ENCODE measurements at regions not wholly inside any gene's neighbourhood (a gene's known extent, or its start where the extent isn't known, plus 50 kb on each side); places are given as distances from the start of the nearest gene placed in this dataset.
"Not testable (repeated sequence)": the region's sequence is repeated elsewhere in the genome, so short reads cannot be mapped to it uniquely, and the experiment has no call there.

DNA sequence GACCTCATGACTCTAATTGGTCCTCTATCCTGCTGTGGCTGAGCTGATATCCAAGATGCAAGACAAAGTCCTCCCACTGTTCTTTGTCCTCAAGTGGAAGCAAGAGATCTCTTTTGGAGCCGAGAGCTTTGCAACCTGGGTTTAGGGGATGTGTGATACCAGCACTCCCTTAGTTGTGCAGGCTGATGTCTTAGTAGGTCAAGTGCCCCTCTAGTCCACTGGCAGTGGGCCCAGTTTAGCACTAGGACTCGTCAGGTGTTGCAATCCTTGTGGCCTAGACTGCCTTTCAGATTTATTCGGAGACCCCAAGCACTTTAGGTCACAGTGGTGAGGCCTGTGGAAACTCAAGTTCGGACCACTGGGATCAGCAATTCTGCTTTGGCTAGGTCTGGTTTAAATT lies 64.0 kb downstream of the GPRASP3 start:
- DNase-seq (ENCODE audit: extremely low read depth, insufficient read length): no peak
- H3K36me3 ChIP-seq (ENCODE audit: control insufficient read depth, insufficient read depth, low read length): no peaks in the 10 kb centered on the region
- TF ChIP-seq, protein P1, sequence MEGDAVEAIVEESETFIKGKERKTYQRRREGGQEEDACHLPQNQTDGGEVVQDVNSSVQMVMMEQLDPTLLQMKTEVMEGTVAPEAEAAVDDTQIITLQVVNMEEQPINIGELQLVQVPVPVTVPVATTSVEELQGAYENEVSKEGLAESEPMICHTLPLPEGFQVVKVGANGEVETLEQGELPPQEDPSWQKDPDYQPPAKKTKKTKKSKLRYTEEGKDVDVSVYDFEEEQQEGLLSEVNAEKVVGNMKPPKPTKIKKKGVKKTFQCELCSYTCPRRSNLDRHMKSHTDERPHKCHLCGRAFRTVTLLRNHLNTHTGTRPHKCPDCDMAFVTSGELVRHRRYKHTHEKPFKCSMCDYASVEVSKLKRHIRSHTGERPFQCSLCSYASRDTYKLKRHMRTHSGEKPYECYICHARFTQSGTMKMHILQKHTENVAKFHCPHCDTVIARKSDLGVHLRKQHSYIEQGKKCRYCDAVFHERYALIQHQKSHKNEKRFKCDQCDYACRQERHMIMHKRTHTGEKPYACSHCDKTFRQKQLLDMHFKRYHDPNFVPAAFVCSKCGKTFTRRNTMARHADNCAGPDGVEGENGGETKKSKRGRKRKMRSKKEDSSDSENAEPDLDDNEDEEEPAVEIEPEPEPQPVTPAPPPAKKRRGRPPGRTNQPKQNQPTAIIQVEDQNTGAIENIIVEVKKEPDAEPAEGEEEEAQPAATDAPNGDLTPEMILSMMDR (IDR thresholded peaks at IDR 0.05; ENCODE audit: insufficient read depth, low read length, poor library complexity, severe bottlenecking): no peak

GRCh38 chrX:102787283-102787682 lies 66.7 kb downstream of the GPRASP3 start:
- Histone ChIP-seq H3K4me3 (replicated peaks; ENCODE audit: low read depth, low read length) (no peak overlapping the region), H3K36me3 (ENCODE audit: control insufficient read depth, insufficient read depth, low read length) (no peaks in the 10 kb centered on the region), H3K27me3 (replicated peaks; ENCODE audit: control insufficient read depth, insufficient read depth, low read length) (no peaks in the 10 kb centered on the region)
- no peak for DNase-seq (ENCODE audit: extremely low read depth, insufficient read length)
- TF ChIP-seq, protein P1 (IDR thresholded peaks at IDR 0.05; ENCODE audit: insufficient read depth, low read length, poor library complexity, severe bottlenecking): no peak

More for the DNA sequence above, 64.0 kb downstream of the GPRASP3 start:
- Histone ChIP-seq H3K4me3 (replicated peaks; ENCODE audit: low read depth, low read length) (no peak overlapping the region), H3K27me3 (replicated peaks; ENCODE audit: control insufficient read depth, insufficient read depth, low read length) (no peaks in the 10 kb centered on the region)

DNA sequence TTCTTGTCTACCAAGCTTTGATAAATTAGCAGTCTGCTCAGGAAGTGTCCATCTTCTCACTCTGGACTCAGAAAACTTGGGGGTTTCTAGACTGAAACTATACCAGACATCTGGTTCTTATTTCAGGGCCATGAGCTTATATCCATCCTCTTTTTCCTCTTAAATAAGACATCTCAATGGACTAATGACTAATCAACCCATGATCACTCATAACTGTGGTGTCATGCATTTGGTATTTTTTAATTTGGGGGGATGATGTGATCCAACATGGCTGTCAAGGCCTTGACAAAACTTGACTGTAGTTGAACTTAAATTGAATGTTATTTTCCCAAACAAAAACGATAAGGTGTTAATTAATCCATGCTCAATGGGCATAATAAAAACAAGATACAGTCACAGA lies 87.8 kb downstream of the GPRASP3 start:
- DNase-seq (ENCODE audit: extremely low read depth, insufficient read length): no peak
- Histone ChIP-seq H3K36me3 (ENCODE audit: control insufficient read depth, insufficient read depth, low read length) (no peaks in the 10 kb centered on the region), H3K27me3 (replicated peaks; ENCODE audit: control insufficient read depth, insufficient read depth, low read length) (no peaks in the 10 kb centered on the region), H3K4me3 (replicated peaks; ENCODE audit: low read depth, low read length) (no peak overlapping the region)
- TF ChIP-seq, protein P1 (IDR thresholded peaks at IDR 0.05; ENCODE audit: insufficient read depth, low read length, poor library complexity, severe bottlenecking): no peak

DNA sequence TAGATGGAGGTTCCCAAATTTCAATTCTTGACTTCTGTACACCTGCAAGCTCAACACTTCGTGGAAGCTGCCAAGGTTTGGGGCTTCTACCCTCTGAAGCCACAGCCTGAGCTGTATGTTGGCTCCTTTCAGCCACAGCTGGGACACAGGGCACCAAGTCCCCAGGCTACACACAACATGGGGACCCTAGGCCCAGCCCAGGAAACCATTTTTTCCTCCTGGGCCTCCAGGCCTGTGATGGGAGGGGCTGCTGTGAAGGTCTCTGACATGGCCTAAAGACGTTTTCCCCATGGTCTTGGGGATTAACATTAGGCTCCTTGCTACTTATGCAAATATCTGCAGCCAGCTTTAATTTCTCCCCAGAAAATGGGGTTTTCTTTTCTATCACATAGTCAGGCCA lies 97.7 kb downstream of the GPRASP3 start:
- not testable (repeated sequence) for DNase-seq (ENCODE audit: extremely low read depth, insufficient read length); H3K4me3 ChIP-seq (replicated peaks; ENCODE audit: low read depth, low read length); H3K27me3 ChIP-seq (replicated peaks; ENCODE audit: control insufficient read depth, insufficient read depth, low read length); H3K36me3 ChIP-seq (ENCODE audit: control insufficient read depth, insufficient read depth, low read length)

GRCh38 chrX:102832661-102833060 lies 104.4 kb upstream of the RAB40AL start:
- H3K4me3 ChIP-seq (replicated peaks; ENCODE audit: low read depth, low read length): no peak overlapping the region
- no peak for DNase-seq (ENCODE audit: extremely low read depth, insufficient read length)
- no peaks in the 10 kb centered on the region for H3K27me3 ChIP-seq (replicated peaks; ENCODE audit: control insufficient read depth, insufficient read depth, low read length)
- TF ChIP-seq, protein P1 (IDR thresholded peaks at IDR 0.05; ENCODE audit: insufficient read depth, low read length, poor library complexity, severe bottlenecking): no peak
- peaks cover 2% of the 10 kb centered on the region for H3K36me3 ChIP-seq (ENCODE audit: control insufficient read depth, insufficient read depth, low read length)

DNA sequence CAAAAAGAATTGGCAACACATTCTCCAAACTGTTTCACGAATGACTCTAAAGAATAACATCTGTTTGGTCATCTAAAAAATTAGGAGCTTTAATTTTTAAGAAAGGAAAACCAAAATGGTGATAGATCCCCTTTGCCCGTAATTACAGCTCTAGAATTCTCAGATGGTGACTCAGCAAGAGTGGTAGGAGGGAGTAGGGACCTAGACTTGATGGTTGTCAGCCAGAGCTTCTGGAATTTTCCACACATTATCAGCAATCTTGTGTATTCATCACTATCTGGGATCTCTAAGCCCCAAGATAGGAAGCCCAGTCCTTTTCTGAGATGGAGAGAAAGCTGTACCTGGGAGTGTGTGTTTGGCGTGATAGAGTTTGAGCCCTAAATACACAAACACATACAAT lies 103.9 kb upstream of the RAB40AL start:
- Histone ChIP-seq H3K27me3 (replicated peaks; ENCODE audit: control insufficient read depth, insufficient read depth, low read length) (no peaks in the 10 kb centered on the region), H3K4me3 (replicated peaks; ENCODE audit: low read depth, low read length) (no peak overlapping the region)

More for the DNA sequence above, 103.9 kb upstream of the RAB40AL start:
- DNase-seq (ENCODE audit: extremely low read depth, insufficient read length): no peak
- TF ChIP-seq, protein P1 (IDR thresholded peaks at IDR 0.05; ENCODE audit: insufficient read depth, low read length, poor library complexity, severe bottlenecking): no peak
- peaks cover 2% of the 10 kb centered on the region for H3K36me3 ChIP-seq (ENCODE audit: control insufficient read depth, insufficient read depth, low read length)
